ENCODE measurements at regions not wholly inside any gene's neighbourhood (a gene's known extent, or its start where the extent isn't known, plus 50 kb on each side); places are given as distances from the start of the nearest gene placed in this dataset.

- H3K9ac ChIP-seq (ENCODE audit: control insufficient read depth, extremely low read depth, insufficient read depth, low read length): no peak overlapping the region
- no peaks in the 10 kb centered on the region for H3K4me1 ChIP-seq (ENCODE audit: control insufficient read depth, extremely low read depth, insufficient read depth, low read length)
- H3K9me1 ChIP-seq (ENCODE audit: control insufficient read depth, extremely low read depth, insufficient read depth, low read length): no peaks in the 10 kb centered on the region
- no peak overlapping the region for H3K4me3 ChIP-seq (ENCODE audit: control insufficient read depth in 2 of 3, extremely low read depth in 1 of 3, insufficient read depth in 2 of 3, low read depth in 1 of 3, low read length in 3 of 3)
- no peak for DNase-seq (ENCODE audit: low read depth, low spot score)
- H3K27ac ChIP-seq (ENCODE audit: control insufficient read depth, insufficient read depth, low read length): no peak overlapping the region
- TF ChIP-seq EZH2 (IDR thresholded peaks at IDR 0.05; ENCODE audit: low read length) (no peak), CTCF (optimal IDR thresholded peaks at IDR 0.05 in 1 of 3, IDR thresholded peaks at IDR 0.05 in 1 of 3, conservative IDR thresholded peaks at IDR 0.05 in 1 of 3; ENCODE audit: extremely low read depth in 1 of 3, insufficient read depth in 2 of 3, low read length in 3 of 3) (no peak)
- H3K27me3 ChIP-seq (ENCODE audit: control insufficient read depth, extremely low read depth, insufficient read depth, low read length): no peaks in the 10 kb centered on the region
- no peaks in the 10 kb centered on the region for H4K20me1 ChIP-seq (ENCODE audit: control insufficient read depth, extremely low read depth, insufficient read depth, low read length)
- FAIRE-seq: no peak
- no peaks in the 10 kb centered on the region for H3K79me2 ChIP-seq (ENCODE audit: control insufficient read depth, insufficient read depth, low read length)
- no peaks in the 10 kb centered on the region for H3K36me3 ChIP-seq (ENCODE audit: control insufficient read depth in 2 of 2, extremely low read depth in 1 of 2, insufficient read depth in 2 of 2, low read length in 2 of 2)
- dilution Hi-C loops (cut with MboI; ENCODE audit: extremely low pct_ligation_motif_present, low sequenced_read_pairs): no loop called here
- no peak overlapping the region for H3K4me2 ChIP-seq (ENCODE audit: control insufficient read depth, extremely low read depth, insufficient read depth, low read depth, low read length)
- no peaks in the 10 kb centered on the region for H3K9me3 ChIP-seq (ENCODE audit: control insufficient read depth, low read depth, low read length)
- H2AFZ ChIP-seq (ENCODE audit: control insufficient read depth, low read length): no peak overlapping the region
Observed at GRCh38 chrX:121903961-121904360, 856.6 kb downstream of the GLUD2 start.

GRCh38 chrX:121921258-121921657 lies 873.8 kb downstream of the GLUD2 start:
- dilution Hi-C loops (cut with MboI; ENCODE audit: extremely low pct_ligation_motif_present, low sequenced_read_pairs): no loop called here
- FAIRE-seq (no peak), DNase-seq (ENCODE audit: low read depth, low spot score) (no peak)
- no peak overlapping the region for H3K27ac ChIP-seq (ENCODE audit: control insufficient read depth, insufficient read depth, low read length)
- no peaks in the 10 kb centered on the region for H3K4me1 ChIP-seq (ENCODE audit: control insufficient read depth, extremely low read depth, insufficient read depth, low read length)
- H3K9ac ChIP-seq (ENCODE audit: control insufficient read depth, extremely low read depth, insufficient read depth, low read length): no peak overlapping the region
- H3K36me3 ChIP-seq (ENCODE audit: control insufficient read depth in 2 of 2, extremely low read depth in 1 of 2, insufficient read depth in 2 of 2, low read length in 2 of 2): no peaks in the 10 kb centered on the region
- H3K79me2 ChIP-seq (ENCODE audit: control insufficient read depth, insufficient read depth, low read length): no peaks in the 10 kb centered on the region
- no peaks in the 10 kb centered on the region for H3K27me3 ChIP-seq (ENCODE audit: control insufficient read depth, extremely low read depth, insufficient read depth, low read length)
- no peaks in the 10 kb centered on the region for H3K9me1 ChIP-seq (ENCODE audit: control insufficient read depth, extremely low read depth, insufficient read depth, low read length)
- H3K4me3 ChIP-seq (ENCODE audit: control insufficient read depth in 2 of 3, extremely low read depth in 1 of 3, insufficient read depth in 2 of 3, low read depth in 1 of 3, low read length in 3 of 3): no peak overlapping the region
- no peaks in the 10 kb centered on the region for H3K9me3 ChIP-seq (ENCODE audit: control insufficient read depth, low read depth, low read length)
- TF ChIP-seq CTCF (optimal IDR thresholded peaks at IDR 0.05 in 1 of 3, IDR thresholded peaks at IDR 0.05 in 1 of 3, conservative IDR thresholded peaks at IDR 0.05 in 1 of 3; ENCODE audit: extremely low read depth in 1 of 3, insufficient read depth in 2 of 3, low read length in 3 of 3) (no peak), EZH2 (IDR thresholded peaks at IDR 0.05; ENCODE audit: low read length) (no peak)
- no peak overlapping the region for H2AFZ ChIP-seq (ENCODE audit: control insufficient read depth, low read length)
- H4K20me1 ChIP-seq (ENCODE audit: control insufficient read depth, extremely low read depth, insufficient read depth, low read length): no peaks in the 10 kb centered on the region
- no peak overlapping the region for H3K4me2 ChIP-seq (ENCODE audit: control insufficient read depth, extremely low read depth, insufficient read depth, low read depth, low read length)

Data from keratinocyte (primary cell).